Mammary epithelial cell (primary cell): ENCODE measurements at regions not wholly inside any gene's neighbourhood (a gene's known extent, or its start where the extent isn't known, plus 50 kb on each side); places are given as distances from the start of the nearest gene placed in this dataset.

Experiments used
- EZH2 ChIP-seq: IDR thresholded peaks from 2 replicates; pipeline ENCODE4 v1.6.1; 2012; ENCODE audit warnings: low read length, inconsistent platforms, borderline replicate concordance
- TF ChIP-seq, protein P1 (sequence below), 2 donors: IDR thresholded peaks in 1 of 2; conservative IDR thresholded peaks in 1 of 2; 2 replicates each; pipeline ENCODE4 v1.5.1; 2011 to 2012; ENCODE audit warnings: inconsistent platforms in 2 of 2, low read length in 2 of 2, mild to moderate bottlenecking in 2 of 2, control low read depth in 1 of 2, low read depth in 1 of 2; ENCODE audit not compliant: insufficient read depth in 1 of 2; ENCODE audit errors: extremely low read depth in 1 of 2

GRCh38 chr3:164007765-164008164 is 1070.5 kb downstream of the SI start:
- TF ChIP-seq, protein P1, sequence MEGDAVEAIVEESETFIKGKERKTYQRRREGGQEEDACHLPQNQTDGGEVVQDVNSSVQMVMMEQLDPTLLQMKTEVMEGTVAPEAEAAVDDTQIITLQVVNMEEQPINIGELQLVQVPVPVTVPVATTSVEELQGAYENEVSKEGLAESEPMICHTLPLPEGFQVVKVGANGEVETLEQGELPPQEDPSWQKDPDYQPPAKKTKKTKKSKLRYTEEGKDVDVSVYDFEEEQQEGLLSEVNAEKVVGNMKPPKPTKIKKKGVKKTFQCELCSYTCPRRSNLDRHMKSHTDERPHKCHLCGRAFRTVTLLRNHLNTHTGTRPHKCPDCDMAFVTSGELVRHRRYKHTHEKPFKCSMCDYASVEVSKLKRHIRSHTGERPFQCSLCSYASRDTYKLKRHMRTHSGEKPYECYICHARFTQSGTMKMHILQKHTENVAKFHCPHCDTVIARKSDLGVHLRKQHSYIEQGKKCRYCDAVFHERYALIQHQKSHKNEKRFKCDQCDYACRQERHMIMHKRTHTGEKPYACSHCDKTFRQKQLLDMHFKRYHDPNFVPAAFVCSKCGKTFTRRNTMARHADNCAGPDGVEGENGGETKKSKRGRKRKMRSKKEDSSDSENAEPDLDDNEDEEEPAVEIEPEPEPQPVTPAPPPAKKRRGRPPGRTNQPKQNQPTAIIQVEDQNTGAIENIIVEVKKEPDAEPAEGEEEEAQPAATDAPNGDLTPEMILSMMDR (conservative IDR thresholded peaks at IDR 0.05 in 1 of 2, IDR thresholded peaks at IDR 0.05 in 1 of 2; ENCODE audit: extremely low read depth in 1 of 2, insufficient read depth in 1 of 2, low read depth in 1 of 2, low read length in 2 of 2) = no peak
- TF ChIP-seq EZH2 = no peak
